ENCODE measurements at regions not wholly inside any gene's neighbourhood (a gene's known extent, or its start where the extent isn't known, plus 50 kb on each side); places are given as distances from the start of the nearest gene placed in this dataset.

GRCh38 chr15:61752001-61752400, 308.2 kb downstream of the VPS13C start:
- Histone ChIP-seq H4K8ac (ENCODE audit: low read depth, low read length) (no peak overlapping the region), H2AK5ac (ENCODE audit: low read length) (no peak overlapping the region), H3K9me3 (ENCODE audit: insufficient read depth, low read depth, low read length) (no peaks in the 10 kb centered on the region), H2AFZ (ENCODE audit: insufficient read depth, low read length, poor library complexity) (no peak overlapping the region), H3K4me1 (ENCODE audit: control insufficient read depth in 1 of 2, insufficient read depth in 2 of 2, low read length in 2 of 2) (no peaks in the 10 kb centered on the region), H3K9ac (ENCODE audit: low read length) (no peak overlapping the region), H3K18ac (ENCODE audit: low read length) (no peak overlapping the region), H2BK120ac (ENCODE audit: insufficient read depth, low read length, poor library complexity) (no peak overlapping the region), H4K91ac (ENCODE audit: low read depth, low read length) (no peak overlapping the region), H2BK5ac (ENCODE audit: low read depth, low read length, poor library complexity) (no peak overlapping the region), H3K4me3 (ENCODE audit: low read depth, low read length) (no peak overlapping the region), H3K14ac (ENCODE audit: low read length) (no peak overlapping the region), H3K23ac (ENCODE audit: low read length) (no peak overlapping the region), H4K12ac (ENCODE audit: low read depth, low read length) (no peak overlapping the region), H3K36me3 (ENCODE audit: control insufficient read depth in 1 of 2, insufficient read depth in 2 of 2, low read length in 2 of 2) (no peaks in the 10 kb centered on the region), H2BK12ac (ENCODE audit: low read length) (no peak overlapping the region), H3K27ac (ENCODE audit: low read depth, low read length) (no peak overlapping the region), H3K4me2 (ENCODE audit: low read length) (no peak overlapping the region), H3K27me3 (ENCODE audit: insufficient read depth, low read length) (no peaks in the 10 kb centered on the region), H3K79me2 (ENCODE audit: control insufficient read depth, insufficient read depth, low read length, poor library complexity) (no peaks in the 10 kb centered on the region), H3K4ac (ENCODE audit: low read depth, low read length) (no peak overlapping the region), H3K79me1 (ENCODE audit: low read length) (no peaks in the 10 kb centered on the region)
- WGBS (ENCODE audit: extremely low coverage, insufficient coverage, insufficient read length): no CpG with 5 or more reads among the region's 5 CpGs
- DNase-seq: no peak

- no CpG with 5 or more reads among the region's 15 CpGs for WGBS (ENCODE audit: extremely low coverage, insufficient coverage, insufficient read length)
Observed at GRCh38 chr15:61750271-61751084, 309.8 kb downstream of the VPS13C start.

GRCh38 chr15:61749169-61749568, 311.1 kb downstream of the VPS13C start:
- H2BK12ac ChIP-seq (ENCODE audit: low read length): no peak overlapping the region
- no peak overlapping the region for H2BK5ac ChIP-seq (ENCODE audit: low read depth, low read length, poor library complexity)
- no peak overlapping the region for H3K4ac ChIP-seq (ENCODE audit: low read depth, low read length)
- no peak overlapping the region for H4K12ac ChIP-seq (ENCODE audit: low read depth, low read length)
- H3K27ac ChIP-seq (ENCODE audit: low read depth, low read length): no peak overlapping the region
- H3K4me3 ChIP-seq (ENCODE audit: low read depth, low read length): no peak overlapping the region
- H2AFZ ChIP-seq (ENCODE audit: insufficient read depth, low read length, poor library complexity): no peak overlapping the region
- DNase-seq: no peak
- no peak overlapping the region for H2AK5ac ChIP-seq (ENCODE audit: low read length)
- H4K91ac ChIP-seq (ENCODE audit: low read depth, low read length): no peak overlapping the region
- H3K36me3 ChIP-seq (ENCODE audit: control insufficient read depth in 1 of 2, insufficient read depth in 2 of 2, low read length in 2 of 2): no peaks in the 10 kb centered on the region
- no peaks in the 10 kb centered on the region for H3K79me1 ChIP-seq (ENCODE audit: low read length)
- no peak overlapping the region for H3K9ac ChIP-seq (ENCODE audit: low read length)
- WGBS (ENCODE audit: extremely low coverage, insufficient coverage, insufficient read length): no CpG with 5 or more reads among the region's 7 CpGs
- H3K14ac ChIP-seq (ENCODE audit: low read length): no peak overlapping the region
- H3K23ac ChIP-seq (ENCODE audit: low read length): no peak overlapping the region
- H3K9me3 ChIP-seq (ENCODE audit: insufficient read depth, low read depth, low read length): no peaks in the 10 kb centered on the region
- H3K18ac ChIP-seq (ENCODE audit: low read length): no peak overlapping the region
- no peak overlapping the region for H4K8ac ChIP-seq (ENCODE audit: low read depth, low read length)
- H3K4me1 ChIP-seq (ENCODE audit: control insufficient read depth in 1 of 2, insufficient read depth in 2 of 2, low read length in 2 of 2): no peaks in the 10 kb centered on the region
- H2BK120ac ChIP-seq (ENCODE audit: insufficient read depth, low read length, poor library complexity): no peak overlapping the region
- no peaks in the 10 kb centered on the region for H3K27me3 ChIP-seq (ENCODE audit: insufficient read depth, low read length)
- H3K79me2 ChIP-seq (ENCODE audit: control insufficient read depth, insufficient read depth, low read length, poor library complexity): no peaks in the 10 kb centered on the region
- H3K4me2 ChIP-seq (ENCODE audit: low read length): no peak overlapping the region

More at GRCh38 chr15:61750271-61751084, 309.8 kb downstream of the VPS13C start:
- Histone ChIP-seq H3K4me3 (ENCODE audit: low read depth, low read length) (no peak overlapping the region), H3K9ac (ENCODE audit: low read length) (no peak overlapping the region), H3K23ac (ENCODE audit: low read length) (no peak overlapping the region), H3K27ac (ENCODE audit: low read depth, low read length) (no peak overlapping the region), H3K14ac (ENCODE audit: low read length) (no peak overlapping the region), H3K9me3 (ENCODE audit: insufficient read depth, low read depth, low read length) (no peaks in the 10 kb centered on the region), H2BK12ac (ENCODE audit: low read length) (no peak overlapping the region), H4K91ac (ENCODE audit: low read depth, low read length) (no peak overlapping the region), H3K27me3 (ENCODE audit: insufficient read depth, low read length) (no peaks in the 10 kb centered on the region), H3K4me1 (ENCODE audit: control insufficient read depth in 1 of 2, insufficient read depth in 2 of 2, low read length in 2 of 2) (no peaks in the 10 kb centered on the region), H2AFZ (ENCODE audit: insufficient read depth, low read length, poor library complexity) (no peak overlapping the region), H4K8ac (ENCODE audit: low read depth, low read length) (no peak overlapping the region), H2BK5ac (ENCODE audit: low read depth, low read length, poor library complexity) (no peak overlapping the region), H4K12ac (ENCODE audit: low read depth, low read length) (no peak overlapping the region), H2AK5ac (ENCODE audit: low read length) (no peak overlapping the region), H3K18ac (ENCODE audit: low read length) (no peak overlapping the region), H3K79me2 (ENCODE audit: control insufficient read depth, insufficient read depth, low read length, poor library complexity) (no peaks in the 10 kb centered on the region), H3K4ac (ENCODE audit: low read depth, low read length) (no peak overlapping the region), H2BK120ac (ENCODE audit: insufficient read depth, low read length, poor library complexity) (no peak overlapping the region), H3K36me3 (ENCODE audit: control insufficient read depth in 1 of 2, insufficient read depth in 2 of 2, low read length in 2 of 2) (no peaks in the 10 kb centered on the region), H3K79me1 (ENCODE audit: low read length) (no peaks in the 10 kb centered on the region), H3K4me2 (ENCODE audit: low read length) (no peak overlapping the region)
- DNase-seq: no peak

- no peak for DNase-seq
- Histone ChIP-seq H2AK5ac (ENCODE audit: low read length) (no peak overlapping the region), H2AFZ (ENCODE audit: insufficient read depth, low read length, poor library complexity) (no peak overlapping the region), H3K36me3 (ENCODE audit: control insufficient read depth in 1 of 2, insufficient read depth in 2 of 2, low read length in 2 of 2) (no peaks in the 10 kb centered on the region), H3K4me2 (ENCODE audit: low read length) (no peak overlapping the region), H3K27me3 (ENCODE audit: insufficient read depth, low read length) (no peaks in the 10 kb centered on the region), H3K14ac (ENCODE audit: low read length) (no peak overlapping the region), H3K4ac (ENCODE audit: low read depth, low read length) (no peak overlapping the region), H3K9ac (ENCODE audit: low read length) (no peak overlapping the region), H3K9me3 (ENCODE audit: insufficient read depth, low read depth, low read length) (no peaks in the 10 kb centered on the region), H2BK120ac (ENCODE audit: insufficient read depth, low read length, poor library complexity) (no peak overlapping the region), H4K91ac (ENCODE audit: low read depth, low read length) (no peak overlapping the region), H3K27ac (ENCODE audit: low read depth, low read length) (no peak overlapping the region), H2BK5ac (ENCODE audit: low read depth, low read length, poor library complexity) (no peak overlapping the region), H3K79me1 (ENCODE audit: low read length) (no peaks in the 10 kb centered on the region), H4K12ac (ENCODE audit: low read depth, low read length) (no peak overlapping the region), H3K23ac (ENCODE audit: low read length) (no peak overlapping the region), H3K4me1 (ENCODE audit: control insufficient read depth in 1 of 2, insufficient read depth in 2 of 2, low read length in 2 of 2) (no peaks in the 10 kb centered on the region), H4K8ac (ENCODE audit: low read depth, low read length) (no peak overlapping the region), H2BK12ac (ENCODE audit: low read length) (no peak overlapping the region), H3K79me2 (ENCODE audit: control insufficient read depth, insufficient read depth, low read length, poor library complexity) (no peaks in the 10 kb centered on the region), H3K18ac (ENCODE audit: low read length) (no peak overlapping the region), H3K4me3 (ENCODE audit: low read depth, low read length) (no peak overlapping the region)
- WGBS (ENCODE audit: extremely low coverage, insufficient coverage, insufficient read length): no CpG with 5 or more reads among the region's 2 CpGs
Observed at GRCh38 chr15:61748529-61748928, 311.7 kb downstream of the VPS13C start.

Data from trophoblast cell (in vitro differentiated cells and primary cell).